DOHH2 (cell line): ENCODE measurements at regions not wholly inside any gene's neighbourhood (a gene's known extent, or its start where the extent isn't known, plus 50 kb on each side); places are given as distances from the start of the nearest gene placed in this dataset.

ENCODE experiments used
- EZH2phosphoT487 ChIP-seq: fragments of 200-600 bp; sonication (generic); IDR thresholded peaks from 2 replicates; pipeline ENCODE4 v1.6.1; 2017; ENCODE audit warnings: borderline replicate concordance, mild to moderate bottlenecking, antibody characterized with exemption, low read length, moderate library complexity, mixed read lengths
- TF ChIP-seq, protein P1 (sequence below): fragments of 200-600 bp; sonication (generic); IDR thresholded peaks from one replicate; pipeline ENCODE4 v1.5.1; 2014; ENCODE audit warnings: antibody characterized with exemption, mild to moderate bottlenecking, low read depth, low read length; ENCODE audit not compliant: poor library complexity, severe bottlenecking

DNA sequence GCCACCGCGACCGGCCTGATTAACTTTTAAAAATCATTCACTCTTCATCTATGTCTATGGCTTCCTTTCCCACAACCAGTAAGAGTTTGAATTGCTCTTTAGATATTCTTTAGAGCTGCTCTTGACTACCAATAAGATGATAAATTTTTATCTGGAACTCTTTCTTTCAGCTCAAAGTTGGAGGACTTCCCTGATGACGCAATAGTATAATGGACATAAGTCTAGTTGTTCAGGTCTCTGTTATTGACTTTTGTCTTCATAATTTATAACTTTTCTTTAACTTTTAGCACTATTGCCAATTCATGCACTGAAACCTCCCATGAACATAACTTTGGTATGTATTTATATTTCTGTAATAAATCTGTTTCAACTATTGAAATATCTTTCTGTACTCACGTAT, 61.3 kb upstream of the NLGN1 start:
- TF ChIP-seq, protein P1, sequence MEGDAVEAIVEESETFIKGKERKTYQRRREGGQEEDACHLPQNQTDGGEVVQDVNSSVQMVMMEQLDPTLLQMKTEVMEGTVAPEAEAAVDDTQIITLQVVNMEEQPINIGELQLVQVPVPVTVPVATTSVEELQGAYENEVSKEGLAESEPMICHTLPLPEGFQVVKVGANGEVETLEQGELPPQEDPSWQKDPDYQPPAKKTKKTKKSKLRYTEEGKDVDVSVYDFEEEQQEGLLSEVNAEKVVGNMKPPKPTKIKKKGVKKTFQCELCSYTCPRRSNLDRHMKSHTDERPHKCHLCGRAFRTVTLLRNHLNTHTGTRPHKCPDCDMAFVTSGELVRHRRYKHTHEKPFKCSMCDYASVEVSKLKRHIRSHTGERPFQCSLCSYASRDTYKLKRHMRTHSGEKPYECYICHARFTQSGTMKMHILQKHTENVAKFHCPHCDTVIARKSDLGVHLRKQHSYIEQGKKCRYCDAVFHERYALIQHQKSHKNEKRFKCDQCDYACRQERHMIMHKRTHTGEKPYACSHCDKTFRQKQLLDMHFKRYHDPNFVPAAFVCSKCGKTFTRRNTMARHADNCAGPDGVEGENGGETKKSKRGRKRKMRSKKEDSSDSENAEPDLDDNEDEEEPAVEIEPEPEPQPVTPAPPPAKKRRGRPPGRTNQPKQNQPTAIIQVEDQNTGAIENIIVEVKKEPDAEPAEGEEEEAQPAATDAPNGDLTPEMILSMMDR, result no peak
- TF ChIP-seq EZH2phosphoT487, result no peak
